HUES48 (cell line): ENCODE measurements at regions not wholly inside any gene's neighbourhood (a gene's known extent, or its start where the extent isn't known, plus 50 kb on each side); places are given as distances from the start of the nearest gene placed in this dataset.
"Not testable (repeated sequence)": the region's sequence is repeated elsewhere in the genome, so short reads cannot be mapped to it uniquely, and the experiment has no call there.

Experiments
- H3K27ac ChIP-seq: one replicate; pipeline ENCODE4 v1.7.0; 2013; ENCODE audit warnings: low read depth, low read length, inconsistent platforms
- H3K27me3 ChIP-seq: 2 replicates; pipeline ENCODE4 v1.6.1; 2013; ENCODE audit warnings: mild to moderate bottlenecking, low read length; ENCODE audit not compliant: control insufficient read depth, insufficient read depth
- H3K36me3 ChIP-seq: 2 replicates; pipeline ENCODE4 v1.6.1; 2013; ENCODE audit warnings: low read length; ENCODE audit not compliant: control insufficient read depth, insufficient read depth
- H3K4me1 ChIP-seq: 2 replicates; pipeline ENCODE4 v1.6.1; 2013; ENCODE audit warnings: mild to moderate bottlenecking, low read length; ENCODE audit not compliant: control insufficient read depth, insufficient read depth
- H3K4me3 ChIP-seq: 2 replicates; pipeline ENCODE4 v1.5.1; 2013; ENCODE audit warnings: mild to moderate bottlenecking, low read depth, low read length
- H3K9ac ChIP-seq: 2 replicates; pipeline ENCODE4 v1.6.1; 2013; ENCODE audit warnings: mild to moderate bottlenecking, low read depth, low read length, moderate library complexity
- H3K9me3 ChIP-seq: 2 replicates; pipeline ENCODE4 v1.6.1; 2013; ENCODE audit warnings: low read length; ENCODE audit not compliant: control insufficient read depth, insufficient read depth

DNA sequence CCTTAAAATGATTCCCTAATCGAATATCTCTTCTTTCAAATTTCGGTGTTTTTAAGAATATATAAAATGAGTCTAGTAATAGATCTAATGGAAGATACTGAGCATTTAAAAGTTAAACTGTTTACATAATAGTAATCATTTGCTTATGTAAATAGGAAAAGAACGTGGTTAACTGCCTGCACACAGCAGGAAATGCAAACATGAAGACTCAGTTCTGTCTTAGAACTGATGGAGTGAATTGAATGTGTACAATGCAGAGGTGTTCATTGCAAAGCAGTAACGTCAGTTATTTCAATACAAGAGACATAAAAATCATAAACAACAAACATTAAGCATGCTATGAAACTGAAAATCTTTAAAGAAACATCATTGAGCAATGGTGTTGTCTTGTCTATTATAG is 359.4 kb upstream of the ADAMTS5 start:
- H3K27ac ChIP-seq, result no peak overlapping the region
- no peaks in the 10 kb centered on the region for H3K9me3 ChIP-seq
- H3K4me1 ChIP-seq, result no peaks in the 10 kb centered on the region
- no peaks in the 10 kb centered on the region for H3K36me3 ChIP-seq
- H3K4me3 ChIP-seq, result no peak overlapping the region
- H3K9ac ChIP-seq, result no peak overlapping the region
- H3K27me3 ChIP-seq, result no peaks in the 10 kb centered on the region

DNA sequence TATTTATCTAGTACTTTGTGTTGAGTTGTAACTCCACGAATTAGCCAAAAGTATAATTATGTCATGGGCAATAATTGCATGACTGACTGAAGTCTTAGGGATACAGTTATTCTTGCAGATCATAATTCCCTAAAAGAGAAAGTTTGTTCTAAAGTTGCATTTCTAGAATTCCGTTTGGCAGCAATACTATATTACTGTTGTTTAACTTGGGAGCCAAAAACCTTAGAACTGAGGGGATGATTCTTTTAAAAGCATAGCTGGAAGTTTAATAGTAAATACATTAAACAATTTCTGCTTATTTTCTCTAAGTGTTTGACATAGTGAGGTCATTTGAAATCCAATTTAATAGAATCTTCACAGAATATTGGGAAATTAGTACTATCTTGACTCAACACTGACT is 356.4 kb upstream of the ADAMTS5 start:
- Histone ChIP-seq H3K9ac (no peak overlapping the region), H3K4me3 (no peak overlapping the region), H3K36me3 (no peaks in the 10 kb centered on the region), H3K4me1 (no peaks in the 10 kb centered on the region), H3K9me3 (no peaks in the 10 kb centered on the region), H3K27me3 (no peaks in the 10 kb centered on the region), H3K27ac (no peak overlapping the region)

DNA sequence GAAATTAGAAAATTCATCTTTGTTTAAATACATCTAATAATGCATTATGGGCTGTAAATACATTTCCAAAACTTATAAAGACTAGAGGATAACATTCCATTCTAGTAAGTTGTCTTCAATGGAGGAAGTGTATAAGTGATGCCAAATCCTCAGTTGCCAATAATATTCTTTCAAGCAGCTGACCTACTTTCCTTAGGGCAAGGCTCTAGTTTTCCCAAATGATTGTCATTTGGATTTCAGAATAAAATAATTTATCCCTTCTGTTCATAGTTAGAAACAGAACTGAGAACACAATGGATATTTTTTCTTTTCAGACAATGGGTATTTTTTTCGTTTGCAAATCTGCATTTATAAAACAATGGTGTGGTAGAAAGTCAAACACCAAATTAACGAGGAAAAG is 354.9 kb upstream of the ADAMTS5 start:
- Histone ChIP-seq H3K9ac (no peak overlapping the region), H3K4me3 (no peak overlapping the region), H3K9me3 (no peaks in the 10 kb centered on the region), H3K36me3 (no peaks in the 10 kb centered on the region), H3K27me3 (no peaks in the 10 kb centered on the region), H3K27ac (no peak overlapping the region), H3K4me1 (no peaks in the 10 kb centered on the region)

DNA sequence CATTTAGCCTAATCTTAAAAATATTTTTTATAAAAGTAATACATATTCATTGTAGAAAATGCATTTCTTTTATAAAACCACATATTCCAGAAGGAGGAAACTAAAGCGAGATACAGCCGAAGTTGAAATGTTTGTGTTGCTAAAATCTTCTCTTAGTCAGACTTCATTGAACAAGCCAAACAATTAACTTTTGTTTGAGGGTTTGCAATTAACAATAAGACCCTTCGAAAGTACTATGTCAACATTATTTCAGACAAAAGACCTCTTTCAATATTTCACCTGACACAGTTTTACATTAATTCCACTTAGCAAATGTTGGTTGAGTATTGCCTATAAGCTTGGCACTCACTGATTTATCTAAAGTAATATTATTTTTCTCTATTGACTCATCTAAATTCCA is 354.0 kb upstream of the ADAMTS5 start:
- Histone ChIP-seq H3K27ac (no peak overlapping the region), H3K4me3 (no peak overlapping the region), H3K36me3 (no peaks in the 10 kb centered on the region), H3K9ac (no peak overlapping the region), H3K4me1 (no peaks in the 10 kb centered on the region), H3K9me3 (no peaks in the 10 kb centered on the region), H3K27me3 (no peaks in the 10 kb centered on the region)

DNA sequence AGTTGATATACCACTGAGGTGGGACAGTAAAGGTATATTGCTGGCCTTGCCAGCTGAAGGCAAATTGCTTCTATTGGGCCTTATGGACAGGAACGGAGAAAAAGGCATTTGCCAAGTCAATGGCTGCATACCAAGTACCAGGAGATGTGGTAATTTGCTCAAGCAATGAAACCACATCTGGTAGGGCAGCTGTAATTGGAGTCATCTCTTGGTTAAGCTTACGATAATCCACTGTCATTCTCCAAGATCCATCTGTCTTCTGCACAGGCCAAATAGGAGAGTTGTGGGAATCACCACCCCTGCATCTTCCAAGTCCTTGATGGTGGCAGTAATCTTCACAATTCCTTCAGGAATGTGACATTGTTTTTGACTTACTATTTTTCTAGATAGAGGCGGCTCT is 350.7 kb upstream of the ADAMTS5 start:
- not testable (repeated sequence) for H3K9ac ChIP-seq, H3K4me1 ChIP-seq, H3K27me3 ChIP-seq, H3K27ac ChIP-seq, H3K4me3 ChIP-seq, H3K36me3 ChIP-seq, H3K9me3 ChIP-seq

DNA sequence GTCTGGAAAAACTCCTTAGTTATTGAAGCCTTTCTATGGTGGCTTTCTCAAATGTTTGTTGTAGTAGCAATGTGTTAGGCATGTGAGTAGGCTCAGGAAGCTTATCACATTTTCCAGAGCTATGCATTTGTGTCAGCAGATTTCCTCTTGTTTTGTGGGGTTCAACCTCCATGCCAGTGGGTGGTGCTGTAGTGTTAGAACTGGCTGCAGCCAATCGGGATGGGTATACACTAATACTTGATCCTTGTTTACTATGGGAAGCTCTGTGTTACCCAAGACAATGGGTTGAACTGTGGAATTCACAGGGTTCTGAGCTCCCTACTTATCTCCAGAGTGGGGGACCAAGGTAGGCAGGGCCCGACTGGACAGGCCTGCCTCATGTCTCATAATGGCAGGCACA is 348.5 kb upstream of the ADAMTS5 start:
- no peaks in the 10 kb centered on the region for H3K9me3 ChIP-seq
- H3K36me3 ChIP-seq, result no peaks in the 10 kb centered on the region
- no peak overlapping the region for H3K4me3 ChIP-seq
- no peak overlapping the region for H3K9ac ChIP-seq
- no peaks in the 10 kb centered on the region for H3K27me3 ChIP-seq
- H3K4me1 ChIP-seq, result no peaks in the 10 kb centered on the region
- no peak overlapping the region for H3K27ac ChIP-seq

DNA sequence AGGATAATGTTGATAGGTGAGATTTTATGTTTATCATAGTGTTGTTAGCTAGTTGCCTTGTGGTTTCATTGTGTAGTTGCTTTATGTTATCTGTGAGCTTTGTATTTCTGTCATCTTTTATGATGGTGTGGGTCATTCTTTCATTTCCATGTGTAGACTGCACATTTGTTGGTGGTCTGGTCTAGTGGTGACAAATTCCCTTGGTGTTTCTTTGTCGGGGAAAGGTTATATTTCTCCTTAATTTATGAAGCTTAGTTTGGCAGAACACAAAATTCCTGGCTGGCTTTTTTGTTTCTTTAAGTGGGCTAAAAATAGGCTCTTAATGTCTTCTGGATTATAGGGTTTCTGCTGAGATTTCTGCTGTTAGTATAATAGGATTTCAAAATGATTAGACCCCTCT is 347.2 kb upstream of the ADAMTS5 start:
- Histone ChIP-seq H3K9ac (no peak overlapping the region), H3K36me3 (no peaks in the 10 kb centered on the region), H3K27me3 (no peaks in the 10 kb centered on the region), H3K4me3 (no peak overlapping the region), H3K9me3 (no peaks in the 10 kb centered on the region), H3K27ac (no peak overlapping the region), H3K4me1 (no peaks in the 10 kb centered on the region)

DNA sequence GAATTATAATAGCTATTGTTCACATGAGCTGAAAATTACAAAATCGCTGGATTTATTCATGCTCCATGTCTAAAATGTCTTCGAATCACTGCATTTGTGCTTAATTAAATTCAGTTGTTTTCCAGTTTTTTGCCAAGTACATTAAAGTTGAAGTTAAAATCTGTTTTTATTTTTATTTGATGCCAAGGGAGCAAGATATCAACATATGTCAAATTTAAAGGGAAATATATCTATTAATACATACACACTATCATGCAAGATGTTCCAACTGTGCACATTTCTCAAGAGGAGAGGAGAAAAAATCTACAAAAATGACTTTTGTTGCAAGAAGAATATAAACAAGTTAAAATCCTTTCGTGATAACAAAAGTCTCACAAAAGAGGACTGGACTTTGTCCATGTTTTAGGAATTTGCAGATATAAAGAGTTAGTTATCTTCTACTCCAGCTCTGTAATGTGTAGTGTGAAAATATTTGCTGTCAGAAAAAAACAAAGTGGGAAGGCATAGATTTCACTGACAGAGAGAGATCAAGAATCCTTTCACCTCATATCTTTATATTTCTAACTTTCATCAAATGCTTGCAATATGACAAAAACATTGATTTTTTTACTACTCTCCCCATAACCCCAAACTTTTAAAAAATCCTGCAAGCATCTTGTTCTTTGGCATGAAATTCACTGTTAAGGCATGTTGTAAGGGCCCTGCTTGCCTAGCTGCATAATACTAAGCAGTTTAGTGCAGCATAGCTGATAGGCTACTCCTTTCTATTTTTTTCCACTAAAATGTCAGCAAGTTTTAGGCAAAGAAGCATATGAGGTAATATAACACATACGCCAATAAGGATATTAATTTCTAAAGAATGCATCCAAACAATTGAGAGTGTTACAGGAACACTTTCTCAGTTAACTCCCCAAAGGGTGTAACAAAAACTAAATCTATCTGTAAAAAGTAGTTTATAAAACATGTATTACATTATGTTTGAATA is 340.2 kb upstream of the ADAMTS5 start:
- Histone ChIP-seq H3K9me3 (no peaks in the 10 kb centered on the region), H3K36me3 (no peaks in the 10 kb centered on the region), H3K4me1 (no peaks in the 10 kb centered on the region), H3K27ac (no peak overlapping the region), H3K27me3 (no peaks in the 10 kb centered on the region), H3K9ac (no peak overlapping the region), H3K4me3 (no peak overlapping the region)

DNA sequence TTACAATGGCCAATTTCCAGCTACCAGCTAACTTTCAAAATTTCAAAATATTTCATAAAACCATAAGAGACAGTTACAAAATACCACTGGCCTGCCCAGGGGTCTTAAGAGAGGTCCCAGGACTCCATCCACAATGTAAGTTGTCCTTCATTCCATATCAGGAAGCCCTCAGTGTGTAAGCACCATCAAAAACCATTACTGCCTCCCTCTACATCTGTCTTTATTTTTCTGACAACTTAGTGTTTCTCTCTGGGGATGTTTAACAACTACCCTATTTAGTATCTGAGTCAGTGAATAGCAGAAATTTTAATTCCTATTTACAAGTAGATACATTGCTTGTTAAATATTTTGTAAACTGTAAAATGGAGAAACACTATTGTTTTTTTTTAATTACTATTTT is 339.3 kb upstream of the ADAMTS5 start:
- no peaks in the 10 kb centered on the region for H3K9me3 ChIP-seq
- H3K27me3 ChIP-seq, result no peaks in the 10 kb centered on the region
- no peak overlapping the region for H3K4me3 ChIP-seq
- H3K27ac ChIP-seq, result no peak overlapping the region
- no peaks in the 10 kb centered on the region for H3K36me3 ChIP-seq
- no peaks in the 10 kb centered on the region for H3K4me1 ChIP-seq
- H3K9ac ChIP-seq, result no peak overlapping the region

DNA sequence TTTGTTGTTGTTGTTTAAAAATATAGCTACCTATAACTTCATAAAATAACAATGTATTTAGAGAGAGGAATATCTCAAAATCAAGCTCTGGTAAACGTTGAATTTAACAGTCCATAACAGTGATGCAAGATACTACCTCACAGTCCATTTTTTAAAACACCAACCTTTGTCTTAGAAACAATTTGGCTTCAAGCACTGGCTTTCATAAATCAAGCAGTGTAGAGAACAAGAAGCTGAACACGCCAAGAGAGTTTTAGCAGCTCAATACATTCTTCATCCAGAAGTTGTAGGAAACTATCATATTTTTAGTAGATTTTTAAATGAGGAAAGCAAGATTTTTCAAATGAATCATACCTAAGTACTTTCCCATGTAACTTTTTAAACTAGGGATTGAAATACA is 334.3 kb upstream of the ADAMTS5 start:
- Histone ChIP-seq H3K4me1 (no peaks in the 10 kb centered on the region), H3K9me3 (no peaks in the 10 kb centered on the region), H3K27ac (no peak overlapping the region), H3K27me3 (no peaks in the 10 kb centered on the region), H3K9ac (no peak overlapping the region), H3K36me3 (no peaks in the 10 kb centered on the region), H3K4me3 (no peak overlapping the region)

DNA sequence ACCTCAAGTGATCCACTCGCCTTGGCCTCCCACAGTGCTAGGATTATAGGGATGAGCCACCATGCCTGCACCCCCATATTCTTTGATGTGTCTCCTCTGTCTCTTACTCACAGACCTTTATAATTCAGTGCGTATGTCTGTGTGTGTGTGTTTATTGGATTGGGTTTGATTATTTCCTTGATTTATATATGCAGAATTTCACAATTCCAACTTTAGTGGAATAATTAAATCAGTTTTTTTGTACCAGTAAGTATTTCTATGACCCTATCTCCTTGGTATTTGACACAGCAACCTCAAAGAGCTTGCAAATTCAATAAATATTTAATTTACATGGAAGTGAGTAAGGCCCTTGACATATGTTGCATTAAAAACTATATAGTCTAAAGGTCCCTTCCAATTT is 333.9 kb upstream of the ADAMTS5 start:
- H3K4me3 ChIP-seq, result no peak overlapping the region
- no peak overlapping the region for H3K27ac ChIP-seq
- H3K4me1 ChIP-seq, result no peaks in the 10 kb centered on the region
- H3K9ac ChIP-seq, result no peak overlapping the region
- H3K27me3 ChIP-seq, result no peaks in the 10 kb centered on the region
- H3K36me3 ChIP-seq, result no peaks in the 10 kb centered on the region
- no peaks in the 10 kb centered on the region for H3K9me3 ChIP-seq
